Dermis blood vessel endothelial cell (primary cell): ENCODE measurements at regions not wholly inside any gene's neighbourhood (a gene's known extent, or its start where the extent isn't known, plus 50 kb on each side); places are given as distances from the start of the nearest gene placed in this dataset.

Experiments used
- DNase-seq: peaks from one replicate; pipeline ENCODE4 v3.0.0; 2010

DNA sequence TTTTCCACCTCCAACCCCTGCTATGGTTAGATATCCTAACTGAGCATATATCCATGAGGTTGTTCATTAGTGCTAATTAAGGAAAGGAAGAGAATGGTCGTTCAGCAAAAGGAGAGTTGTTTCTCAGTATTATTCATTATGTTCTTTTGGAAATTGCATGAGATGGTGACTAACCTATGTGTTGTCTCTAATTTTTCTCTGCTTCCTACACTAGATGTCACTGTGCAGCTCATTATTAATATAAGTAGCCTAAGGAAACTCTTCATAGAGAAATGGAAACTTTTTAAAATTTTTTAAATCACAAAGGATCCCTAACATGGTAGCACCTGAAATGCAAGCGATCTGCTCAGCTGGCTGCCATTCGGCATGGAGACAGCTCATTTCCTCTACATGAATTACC, 67.7 kb upstream of the FAM9A start:
- DNase-seq = peak; percentile 7

GRCh38 chrX:8868070-8868773, 67.0 kb upstream of the FAM9A start:
- no peak for DNase-seq

DNA sequence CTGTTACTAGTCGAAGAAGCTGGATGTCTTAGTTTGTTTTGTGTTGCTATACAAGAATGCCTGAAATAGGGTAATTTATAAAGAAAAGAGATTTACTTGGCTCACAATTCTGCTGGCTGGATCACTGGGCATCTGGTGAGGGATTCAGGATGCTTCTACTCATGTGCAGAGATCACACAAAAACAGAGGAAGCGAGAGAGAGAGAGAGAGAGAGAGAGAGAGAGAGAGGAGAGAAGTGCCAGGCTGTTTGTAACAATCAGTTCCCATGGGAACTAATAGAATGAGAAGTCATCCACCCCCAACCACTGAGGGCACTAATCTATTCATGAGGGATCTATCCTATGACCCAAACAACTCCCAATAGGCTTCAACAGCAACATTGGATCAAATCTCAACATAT, 66.2 kb upstream of the FAM9A start:
- no peak for DNase-seq

DNA sequence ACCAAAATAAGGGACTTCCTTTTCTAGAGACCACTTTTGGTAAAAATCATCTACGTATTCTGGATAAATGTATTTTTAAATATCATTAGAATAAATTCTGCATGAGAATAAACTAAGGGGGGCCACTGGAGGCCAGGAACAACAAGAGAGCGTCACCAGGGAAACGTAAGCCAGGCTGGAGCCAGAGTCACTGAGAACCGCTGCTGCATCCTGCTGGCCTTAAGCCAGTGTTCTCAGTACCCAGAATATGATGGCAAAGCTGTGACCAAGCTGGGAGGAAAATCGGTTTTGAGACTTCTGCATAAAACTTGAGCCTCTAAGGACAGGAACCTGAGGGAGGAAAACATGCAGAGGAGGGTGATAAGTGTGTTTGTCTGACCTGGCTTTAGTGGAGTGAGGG, 63.0 kb upstream of the FAM9A start:
- no peak for DNase-seq

GRCh38 chrX:8861908-8862307, 60.7 kb upstream of the FAM9A start:
- DNase-seq = no peak

GRCh38 chrX:8851231-8851886, 50.2 kb upstream of the FAM9A start:
- DNase-seq = no peak
